ENCODE measurements at regions not wholly inside any gene's neighbourhood (a gene's known extent, or its start where the extent isn't known, plus 50 kb on each side); places are given as distances from the start of the nearest gene placed in this dataset.

DNA sequence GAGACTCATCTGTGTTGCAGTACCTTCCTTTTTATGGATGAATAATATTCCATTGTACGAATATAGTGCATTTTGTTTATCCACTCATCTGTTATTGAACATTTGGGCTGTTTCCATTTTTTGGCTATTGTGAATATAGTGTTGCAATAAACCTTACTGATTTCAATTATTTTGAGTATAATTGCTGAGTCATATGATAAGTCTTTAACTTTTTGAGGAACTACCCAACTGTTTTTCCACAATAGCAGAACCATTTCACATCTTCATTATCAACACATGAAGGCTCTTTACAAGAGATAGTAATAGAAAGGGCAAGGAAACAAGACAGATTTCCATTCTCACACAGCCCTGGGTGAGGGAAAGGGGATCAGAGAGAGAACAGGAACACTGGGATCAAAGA, 329.2 kb downstream of the RAB3C start:
- TF ChIP-seq, protein P1, sequence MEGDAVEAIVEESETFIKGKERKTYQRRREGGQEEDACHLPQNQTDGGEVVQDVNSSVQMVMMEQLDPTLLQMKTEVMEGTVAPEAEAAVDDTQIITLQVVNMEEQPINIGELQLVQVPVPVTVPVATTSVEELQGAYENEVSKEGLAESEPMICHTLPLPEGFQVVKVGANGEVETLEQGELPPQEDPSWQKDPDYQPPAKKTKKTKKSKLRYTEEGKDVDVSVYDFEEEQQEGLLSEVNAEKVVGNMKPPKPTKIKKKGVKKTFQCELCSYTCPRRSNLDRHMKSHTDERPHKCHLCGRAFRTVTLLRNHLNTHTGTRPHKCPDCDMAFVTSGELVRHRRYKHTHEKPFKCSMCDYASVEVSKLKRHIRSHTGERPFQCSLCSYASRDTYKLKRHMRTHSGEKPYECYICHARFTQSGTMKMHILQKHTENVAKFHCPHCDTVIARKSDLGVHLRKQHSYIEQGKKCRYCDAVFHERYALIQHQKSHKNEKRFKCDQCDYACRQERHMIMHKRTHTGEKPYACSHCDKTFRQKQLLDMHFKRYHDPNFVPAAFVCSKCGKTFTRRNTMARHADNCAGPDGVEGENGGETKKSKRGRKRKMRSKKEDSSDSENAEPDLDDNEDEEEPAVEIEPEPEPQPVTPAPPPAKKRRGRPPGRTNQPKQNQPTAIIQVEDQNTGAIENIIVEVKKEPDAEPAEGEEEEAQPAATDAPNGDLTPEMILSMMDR (IDR thresholded peaks at IDR 0.05 in 4 of 5, conservative IDR thresholded peaks at IDR 0.05 in 1 of 5), result no peak
- no peak for TF ChIP-seq POLR2A (IDR thresholded peaks at IDR 0.05)
